H9 (cell line): ENCODE measurements at regions not wholly inside any gene's neighbourhood (a gene's known extent, or its start where the extent isn't known, plus 50 kb on each side); places are given as distances from the start of the nearest gene placed in this dataset.

Experiments
- DNase-seq: peaks from one replicate; pipeline ENCODE4 v3.0.0-alpha.2; 2017
- H2AFZ ChIP-seq: one replicate; pipeline ENCODE4 v1.6.1; 2013; ENCODE audit warnings: mild to moderate bottlenecking, low read length, control low read depth, moderate library complexity
- H2AK5ac ChIP-seq: 2 replicates; pipeline ENCODE4 v1.6.1; 2013; ENCODE audit warnings: low read length, control low read depth, mixed read lengths; ENCODE audit not compliant: insufficient read length
- H2BK120ac ChIP-seq: one replicate; pipeline ENCODE4 v1.6.1; 2013; ENCODE audit warnings: low read depth, mild to moderate bottlenecking, low read length, control low read depth, inconsistent platforms; ENCODE audit not compliant: poor library complexity, severe bottlenecking
- H2BK12ac ChIP-seq: 2 replicates; pipeline ENCODE4 v1.6.1; 2013; ENCODE audit warnings: low read length, control low read depth, mixed read lengths, low read depth; ENCODE audit not compliant: insufficient read length
- H2BK15ac ChIP-seq: 2 replicates; pipeline ENCODE4 v1.6.1; 2013; ENCODE audit warnings: low read depth, low read length, control low read depth
- H2BK20ac ChIP-seq: one replicate; pipeline ENCODE4 v1.6.1; 2013; ENCODE audit warnings: low read depth, mild to moderate bottlenecking, low read length, control low read depth, inconsistent platforms; ENCODE audit not compliant: poor library complexity, severe bottlenecking
- H2BK5ac ChIP-seq: 2 replicates; pipeline ENCODE4 v1.6.1; 2013; ENCODE audit warnings: low read length, control low read depth, mixed read lengths; ENCODE audit not compliant: insufficient read length
- H3K14ac ChIP-seq: 2 replicates; pipeline ENCODE4 v1.6.1; 2013; ENCODE audit warnings: low read length, control low read depth; ENCODE audit not compliant: insufficient read depth
- H3K18ac ChIP-seq: 2 replicates; pipeline ENCODE4 v1.6.1; 2013; ENCODE audit warnings: low read depth, mild to moderate bottlenecking, mixed read lengths, low read length, control low read depth; ENCODE audit not compliant: insufficient read length
- H3K23ac ChIP-seq: 2 replicates; pipeline ENCODE4 v1.6.1; 2013; ENCODE audit warnings: low read length, control low read depth, mixed read lengths, low read depth; ENCODE audit not compliant: insufficient read length
- H3K23me2 ChIP-seq: 2 replicates; pipeline ENCODE4 v1.6.1; 2013; ENCODE audit warnings: low read depth, mild to moderate bottlenecking, mixed read lengths, low read length, control low read depth; ENCODE audit not compliant: insufficient read length, poor library complexity, severe bottlenecking
- H3K27ac ChIP-seq: 2 replicates; pipeline ENCODE4 v1.5.1; 2013; ENCODE audit warnings: low read length, control low read depth, mixed read lengths, low read depth; ENCODE audit not compliant: insufficient read length
- H3K27me3 ChIP-seq: 2 replicates; pipeline ENCODE4 v1.6.1; 2013; ENCODE audit warnings: low read length, control low read depth, inconsistent platforms; ENCODE audit not compliant: insufficient read depth
- H3K4ac ChIP-seq: 2 replicates; pipeline ENCODE4 v1.6.1; 2013; ENCODE audit warnings: low read depth, mild to moderate bottlenecking, control low read depth, inconsistent platforms, low read length, moderate library complexity
- H3K4me1 ChIP-seq: 2 replicates; pipeline ENCODE4 v1.6.1; 2013; ENCODE audit warnings: low read length, control low read depth, inconsistent platforms; ENCODE audit not compliant: insufficient read depth
- H3K4me2 ChIP-seq: 2 replicates; pipeline ENCODE4 v1.6.1; 2013; ENCODE audit warnings: low read length, control low read depth, mixed read lengths; ENCODE audit not compliant: insufficient read length, insufficient read depth
- H3K56ac ChIP-seq: 2 replicates; pipeline ENCODE4 v1.6.1; 2013; ENCODE audit warnings: low read depth, mild to moderate bottlenecking, mixed read lengths, low read length, control low read depth; ENCODE audit not compliant: insufficient read length
- H3K79me1 ChIP-seq: 2 replicates; pipeline ENCODE4 v1.6.1; 2013; ENCODE audit warnings: low read depth, mild to moderate bottlenecking, moderate library complexity, low read length, control low read depth, inconsistent platforms; ENCODE audit not compliant: insufficient read depth, poor library complexity, severe bottlenecking
- H3K79me2 ChIP-seq: 2 replicates; pipeline ENCODE4 v1.6.1; 2013; ENCODE audit warnings: low read length, control low read depth, inconsistent platforms; ENCODE audit not compliant: insufficient read depth
- H3K9ac ChIP-seq: 2 replicates; pipeline ENCODE4 v1.6.1; 2013; ENCODE audit warnings: low read length, control low read depth, mixed read lengths; ENCODE audit not compliant: insufficient read length; ENCODE audit errors: extremely low read depth
- H3K9me3 ChIP-seq: one replicate; pipeline ENCODE4 v1.6.1; 2013; ENCODE audit warnings: low read depth, low read length, inconsistent platforms; ENCODE audit not compliant: control insufficient read depth
- H3T11ph ChIP-seq: one replicate; pipeline ENCODE4 v1.6.1; 2013; ENCODE audit warnings: mild to moderate bottlenecking, low read length, control low read depth, inconsistent platforms
- H4K20me1 ChIP-seq: one replicate; pipeline ENCODE4 v1.6.1; 2013; ENCODE audit not compliant: control insufficient read depth, insufficient read length, insufficient read depth
- H4K5ac ChIP-seq: 2 replicates; pipeline ENCODE4 v1.6.1; 2013; ENCODE audit warnings: low read depth, mild to moderate bottlenecking, mixed read lengths, low read length, control low read depth; ENCODE audit not compliant: insufficient read length
- H4K8ac ChIP-seq: replicated peaks from 2 replicates; pipeline ENCODE4 v1.6.1; 2013; ENCODE audit warnings: low read length, control low read depth, mixed read lengths, low read depth; ENCODE audit not compliant: insufficient read length
- H4K91ac ChIP-seq: 2 replicates; pipeline ENCODE4 v1.6.1; 2013; ENCODE audit warnings: low read depth, mild to moderate bottlenecking, moderate library complexity, mixed read lengths, low read length, control low read depth; ENCODE audit not compliant: insufficient read length
- H3K27ac Mint-ChIP-seq, 3 experiments: 2 replicates in 2 of 3; 3 replicates in 1 of 3; pipeline ENCODE4 v1.8.0; 2020 to 2021; ENCODE audit warnings: mixed read lengths in 3 of 3, mild to moderate bottlenecking in 1 of 3, moderate library complexity in 1 of 3
- H3K27me3 Mint-ChIP-seq: 2 replicates; pipeline ENCODE4 v1.8.0; 2021; ENCODE audit warnings: low read depth, mild to moderate bottlenecking, moderate library complexity, mixed read lengths
- H3K36me3 Mint-ChIP-seq, 3 experiments: 2 replicates in 2 of 3; 3 replicates in 1 of 3; pipeline ENCODE4 v1.8.0; 2020 to 2021; ENCODE audit warnings: low read depth in 3 of 3, mixed read lengths in 3 of 3; ENCODE audit not compliant: insufficient read depth in 1 of 3
- H3K4me1 Mint-ChIP-seq, 2 experiments: 2 replicates each; pipeline ENCODE4 v1.8.0; 2020; ENCODE audit warnings: mixed read lengths in 2 of 2
- H3K4me3 Mint-ChIP-seq, 2 experiments: 2 replicates in 1 of 2; 3 replicates in 1 of 2; pipeline ENCODE4 v1.8.0; 2020 to 2021; ENCODE audit warnings: mild to moderate bottlenecking in 2 of 2, mixed read lengths in 2 of 2, moderate library complexity in 1 of 2
- H3K9me3 Mint-ChIP-seq, 2 experiments: 2 replicates in 1 of 2; 3 replicates in 1 of 2; pipeline ENCODE4 v1.8.0; 2020; ENCODE audit warnings: mild to moderate bottlenecking in 2 of 2, mixed read lengths in 2 of 2, moderate library complexity in 1 of 2
- WGBS: extraction: QIAGEN DNeasy Blood & Tissue Kit; methylation state at CpG from one replicate; pipeline ENCODE4 v1.1.7; 2013; ENCODE audit warnings: missing lambda C conversion rate, low lambda C conversion rate, mixed read lengths; ENCODE audit not compliant: insufficient read length; ENCODE audit errors: extremely low coverage; 5-methylcytosine and 5-hydroxymethylcytosine counted together
- TF ChIP-seq, protein P1 (sequence below): fragments of 200-600 bp; sonication (generic); conservative IDR thresholded peaks from 3 replicates; pipeline ENCODE4 v1.8.0; 2021; ENCODE audit warnings: antibody characterized with exemption, mild to moderate bottlenecking

DNA sequence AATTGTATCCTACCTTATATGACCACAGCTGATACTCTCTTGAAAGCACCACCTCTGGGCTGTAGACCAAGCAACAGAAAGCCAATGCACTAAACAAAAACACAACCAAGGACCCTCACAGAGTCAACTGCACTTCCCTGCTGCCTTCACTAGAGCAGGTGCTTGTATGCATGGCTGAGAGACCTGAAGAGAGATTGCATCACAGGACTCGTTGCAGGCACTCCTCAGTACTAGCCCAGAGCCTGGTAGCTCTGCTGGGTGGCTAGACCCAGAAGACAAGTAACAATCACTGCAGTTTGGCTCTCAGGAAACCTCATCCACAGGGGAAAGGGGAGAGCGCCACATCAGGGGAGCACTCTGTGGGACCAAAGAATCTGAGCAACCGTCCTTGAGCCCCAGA is 521.6 kb upstream of the IMPG1 start:
- Histone ChIP-seq H3K9ac (no peak overlapping the region), H2BK15ac (no peak overlapping the region), H2BK120ac (no peak overlapping the region), H3K4me1 (no peaks in the 10 kb centered on the region), H2BK20ac (no peak overlapping the region), H3K27me3 (no peaks in the 10 kb centered on the region), H2AK5ac (no peak overlapping the region), H3K4ac (no peak overlapping the region), H3T11ph (no peak overlapping the region), H2BK5ac (no peak overlapping the region), H3K56ac (no peak overlapping the region), H4K20me1 (no peaks in the 10 kb centered on the region), H3K79me2 (no peaks in the 10 kb centered on the region), H3K9me3 (peaks cover 46% of the 10 kb centered on the region), H3K18ac (no peak overlapping the region), H2BK12ac (no peak overlapping the region), H3K4me2 (no peak overlapping the region), H2AFZ (no peak overlapping the region), H3K23me2 (no peaks in the 10 kb centered on the region), H4K91ac (no peak overlapping the region), H3K14ac (no peak overlapping the region), H4K5ac (no peak overlapping the region), H4K8ac (no peak overlapping the region), H3K79me1 (no peaks in the 10 kb centered on the region), H3K27ac (no peak overlapping the region), H3K23ac (no peak overlapping the region)
- Mint-ChIP-seq H3K4me3 (no peak overlapping the region), H3K27me3 (peaks cover 4% of the 10 kb centered on the region; the same call in 1 of the 2 replicates), H3K36me3 (peaks cover 48 to 61% (median 52%) of the 10 kb centered on the region in 3 experiments), H3K27ac (no peak overlapping the region), H3K9me3 (peaks cover 31 to 64% of the 10 kb centered on the region in 2 experiments), H3K4me1 (no peaks in the 10 kb centered on the region; a peak in 1 of 4 replicates)
- WGBS: no CpG with 5 or more reads among the region's 3 CpGs
- DNase-seq: no peak
- TF ChIP-seq, protein P1, sequence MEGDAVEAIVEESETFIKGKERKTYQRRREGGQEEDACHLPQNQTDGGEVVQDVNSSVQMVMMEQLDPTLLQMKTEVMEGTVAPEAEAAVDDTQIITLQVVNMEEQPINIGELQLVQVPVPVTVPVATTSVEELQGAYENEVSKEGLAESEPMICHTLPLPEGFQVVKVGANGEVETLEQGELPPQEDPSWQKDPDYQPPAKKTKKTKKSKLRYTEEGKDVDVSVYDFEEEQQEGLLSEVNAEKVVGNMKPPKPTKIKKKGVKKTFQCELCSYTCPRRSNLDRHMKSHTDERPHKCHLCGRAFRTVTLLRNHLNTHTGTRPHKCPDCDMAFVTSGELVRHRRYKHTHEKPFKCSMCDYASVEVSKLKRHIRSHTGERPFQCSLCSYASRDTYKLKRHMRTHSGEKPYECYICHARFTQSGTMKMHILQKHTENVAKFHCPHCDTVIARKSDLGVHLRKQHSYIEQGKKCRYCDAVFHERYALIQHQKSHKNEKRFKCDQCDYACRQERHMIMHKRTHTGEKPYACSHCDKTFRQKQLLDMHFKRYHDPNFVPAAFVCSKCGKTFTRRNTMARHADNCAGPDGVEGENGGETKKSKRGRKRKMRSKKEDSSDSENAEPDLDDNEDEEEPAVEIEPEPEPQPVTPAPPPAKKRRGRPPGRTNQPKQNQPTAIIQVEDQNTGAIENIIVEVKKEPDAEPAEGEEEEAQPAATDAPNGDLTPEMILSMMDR: no peak
